Uterus (tissue), 2 donors: ENCODE measurements at regions not wholly inside any gene's neighbourhood (a gene's known extent, or its start where the extent isn't known, plus 50 kb on each side); places are given as distances from the start of the nearest gene placed in this dataset.

Experiments used
- CTCF ChIP-seq, 4 experiments: fragments of 200-600 bp in 2 of 4; fragments of 450-650 bp in 2 of 4; sonication (generic) in 2 of 4; IDR thresholded peaks; one replicate each; pipeline ENCODE4 v1.5.1; 2016 to 2019; ENCODE audit warnings: antibody characterized with exemption in 4 of 4, mild to moderate bottlenecking in 2 of 4, moderate library complexity in 1 of 4
- POLR2A ChIP-seq, 2 donors: fragments of 450-650 bp; IDR thresholded peaks; one replicate each; pipeline ENCODE4 v1.6.1; 2016; ENCODE audit warnings: antibody characterized with exemption in 2 of 2, mild to moderate bottlenecking in 1 of 2, moderate library complexity in 1 of 2

GRCh38 chr3:74538669-74539068, 75.8 kb downstream of the CNTN3 start:
- TF ChIP-seq POLR2A (IDR thresholded peaks at IDR 0.05) (no peak), CTCF (IDR thresholded peaks at IDR 0.05) (no peak)
